Neural crest cell (in vitro differentiated cells): ENCODE measurements at regions not wholly inside any gene's neighbourhood (a gene's known extent, or its start where the extent isn't known, plus 50 kb on each side); places are given as distances from the start of the nearest gene placed in this dataset.
A peak's percentile ranks its signal among the peaks of the same experiment; 100 is the strongest.

Experiments
- DNase-seq: peaks from one replicate; pipeline ENCODE4 v3.0.0; 2021; ENCODE audit warnings: low read depth, mixed read lengths, low spot score
- H3K27ac Mint-ChIP-seq: one replicate; pipeline ENCODE4 v1.8.0; 2021; ENCODE audit warnings: mild to moderate bottlenecking, mixed read lengths; ENCODE audit not compliant: unreplicated experiment
- H3K27me3 Mint-ChIP-seq: 2 replicates; pipeline ENCODE4 v1.8.0; 2021; ENCODE audit warnings: low read depth, mild to moderate bottlenecking, mixed read lengths
- H3K36me3 Mint-ChIP-seq: 2 replicates; pipeline ENCODE4 v1.8.0; 2021; ENCODE audit warnings: low read depth, mild to moderate bottlenecking, mixed read lengths
- H3K4me1 Mint-ChIP-seq: 2 replicates; pipeline ENCODE4 v1.8.0; 2021; ENCODE audit warnings: mixed read lengths
- H3K4me3 Mint-ChIP-seq: one replicate; pipeline ENCODE4 v1.8.0; 2021; ENCODE audit warnings: mild to moderate bottlenecking, mixed read lengths
- H3K9me3 Mint-ChIP-seq: 2 replicates; pipeline ENCODE4 v1.8.0; 2021; ENCODE audit warnings: mixed read lengths
- TF ChIP-seq, protein P1 (sequence below): fragments of 200-600 bp; sonication (generic); conservative IDR thresholded peaks from 2 replicates; pipeline ENCODE4 v1.5.0; 2021; ENCODE audit warnings: antibody characterized with exemption, mild to moderate bottlenecking

GRCh38 chr6:4485735-4486134, 290.5 kb upstream of the CDYL start:
- H3K9me3 Mint-ChIP-seq, result peaks cover 14% of the 10 kb centered on the region
- DNase-seq, result no peak
- no peak overlapping the region for H3K4me3 Mint-ChIP-seq
- peaks cover 9% of the 10 kb centered on the region for H3K36me3 Mint-ChIP-seq
- H3K27me3 Mint-ChIP-seq, result no peaks in the 10 kb centered on the region
- no peak overlapping the region for H3K27ac Mint-ChIP-seq
- TF ChIP-seq, protein P1, sequence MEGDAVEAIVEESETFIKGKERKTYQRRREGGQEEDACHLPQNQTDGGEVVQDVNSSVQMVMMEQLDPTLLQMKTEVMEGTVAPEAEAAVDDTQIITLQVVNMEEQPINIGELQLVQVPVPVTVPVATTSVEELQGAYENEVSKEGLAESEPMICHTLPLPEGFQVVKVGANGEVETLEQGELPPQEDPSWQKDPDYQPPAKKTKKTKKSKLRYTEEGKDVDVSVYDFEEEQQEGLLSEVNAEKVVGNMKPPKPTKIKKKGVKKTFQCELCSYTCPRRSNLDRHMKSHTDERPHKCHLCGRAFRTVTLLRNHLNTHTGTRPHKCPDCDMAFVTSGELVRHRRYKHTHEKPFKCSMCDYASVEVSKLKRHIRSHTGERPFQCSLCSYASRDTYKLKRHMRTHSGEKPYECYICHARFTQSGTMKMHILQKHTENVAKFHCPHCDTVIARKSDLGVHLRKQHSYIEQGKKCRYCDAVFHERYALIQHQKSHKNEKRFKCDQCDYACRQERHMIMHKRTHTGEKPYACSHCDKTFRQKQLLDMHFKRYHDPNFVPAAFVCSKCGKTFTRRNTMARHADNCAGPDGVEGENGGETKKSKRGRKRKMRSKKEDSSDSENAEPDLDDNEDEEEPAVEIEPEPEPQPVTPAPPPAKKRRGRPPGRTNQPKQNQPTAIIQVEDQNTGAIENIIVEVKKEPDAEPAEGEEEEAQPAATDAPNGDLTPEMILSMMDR, result no peak
- H3K4me1 Mint-ChIP-seq, result peaks cover 6% of the 10 kb centered on the region

DNA sequence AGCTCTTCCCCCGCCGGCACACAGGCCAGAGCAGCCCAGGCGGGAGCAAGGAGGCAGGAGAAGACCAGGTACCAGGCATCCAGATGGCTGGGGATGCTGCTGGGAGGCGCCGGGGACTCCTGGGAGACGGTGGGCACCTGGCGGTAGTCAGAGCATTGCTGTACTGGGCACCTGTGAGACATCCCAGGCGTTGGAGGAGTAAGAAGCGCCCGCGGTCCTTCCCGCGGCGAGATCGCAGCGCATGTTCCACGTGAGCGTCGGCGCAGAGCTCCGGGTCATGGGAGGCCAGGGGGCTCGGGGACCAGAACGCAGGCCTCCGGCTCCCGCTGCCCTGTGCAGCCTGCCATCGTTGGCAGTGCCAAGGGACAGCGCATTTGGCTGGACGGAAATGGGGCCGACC, 293.7 kb upstream of the CDYL start:
- DNase-seq, result no peak
- TF ChIP-seq, protein P1, result no peak
- Mint-ChIP-seq H3K4me1 (peaks cover 10% of the 10 kb centered on the region), H3K4me3 (no peak overlapping the region), H3K36me3 (no peaks in the 10 kb centered on the region), H3K9me3 (peaks cover 5% of the 10 kb centered on the region), H3K27ac (no peak overlapping the region), H3K27me3 (no peaks in the 10 kb centered on the region)

GRCh38 chr6:4480788-4481735, 295.1 kb upstream of the CDYL start:
- no peaks in the 10 kb centered on the region for H3K36me3 Mint-ChIP-seq
- H3K27ac Mint-ChIP-seq, result peak overlapping the region; percentile 24
- H3K4me1 Mint-ChIP-seq, result peaks cover 10% of the 10 kb centered on the region
- no peaks in the 10 kb centered on the region for H3K27me3 Mint-ChIP-seq
- TF ChIP-seq, protein P1, result no peak
- DNase-seq, result no peak
- peaks cover 5% of the 10 kb centered on the region for H3K9me3 Mint-ChIP-seq
- no peak overlapping the region for H3K4me3 Mint-ChIP-seq

DNA sequence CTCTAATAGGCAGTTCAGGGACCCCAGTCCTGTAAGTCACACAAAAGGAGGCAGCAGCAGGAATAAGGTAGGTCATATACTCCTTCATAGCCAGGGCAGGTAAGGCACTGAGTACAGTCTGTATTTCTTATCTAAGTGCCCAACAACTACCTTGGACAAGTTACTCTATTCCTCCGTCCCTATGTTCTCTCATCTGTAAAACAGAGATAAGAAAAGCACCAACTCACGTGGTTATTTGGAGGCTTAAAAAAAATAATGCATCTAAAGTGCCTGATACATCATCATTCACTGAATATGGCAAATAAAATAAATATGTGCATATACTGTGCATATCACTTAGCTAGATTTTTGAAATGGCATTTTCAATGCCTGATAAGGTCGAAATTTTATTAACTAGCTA, 298.1 kb upstream of the CDYL start:
- DNase-seq, result no peak
- H3K9me3 Mint-ChIP-seq, result no peaks in the 10 kb centered on the region
- TF ChIP-seq, protein P1, result no peak
- no peaks in the 10 kb centered on the region for H3K27me3 Mint-ChIP-seq
- H3K27ac Mint-ChIP-seq, result no peak overlapping the region
- no peaks in the 10 kb centered on the region for H3K36me3 Mint-ChIP-seq
- no peak overlapping the region for H3K4me3 Mint-ChIP-seq
- peaks cover 10% of the 10 kb centered on the region for H3K4me1 Mint-ChIP-seq

GRCh38 chr6:4474810-4475209, 301.4 kb upstream of the CDYL start:
- Mint-ChIP-seq H3K36me3 (peaks cover 5% of the 10 kb centered on the region), H3K4me1 (peaks cover 5% of the 10 kb centered on the region), H3K9me3 (peaks cover 9% of the 10 kb centered on the region), H3K27me3 (no peaks in the 10 kb centered on the region), H3K4me3 (no peak overlapping the region), H3K27ac (no peak overlapping the region)
- TF ChIP-seq, protein P1, result no peak
- DNase-seq, result no peak
